RWPE2 (cell line): ENCODE measurements at regions not wholly inside any gene's neighbourhood (a gene's known extent, or its start where the extent isn't known, plus 50 kb on each side); places are given as distances from the start of the nearest gene placed in this dataset.
A peak's percentile ranks its signal among the peaks of the same experiment; 100 is the strongest.
"Not testable (repeated sequence)": the region's sequence is repeated elsewhere in the genome, so short reads cannot be mapped to it uniquely, and the experiment has no call there.

Source experiments
- ATAC-seq: fragments of 200-7000 bp; cut with Tn5 transposase; 3 replicates; pipeline ENCODE4 v1.9.1; 2021; ENCODE audit warnings: low read depth
- DNase-seq: peaks from one replicate; pipeline ENCODE4 v3.0.0-alpha.2; 2020; ENCODE audit warnings: low spot score
- H3K27ac ChIP-seq: fragments of 450-650 bp; 2 replicates; pipeline ENCODE4 v1.5.1; 2017; ENCODE audit warnings: mild to moderate bottlenecking; ENCODE audit not compliant: poor library complexity, severe bottlenecking
- H3K27me3 ChIP-seq: fragments of 250-450 bp; sonication (Bioruptor Pico); 2 replicates; pipeline ENCODE4 v1.5.1; 2021; ENCODE audit warnings: mild to moderate bottlenecking, moderate library complexity; ENCODE audit not compliant: insufficient read depth, poor library complexity, severe bottlenecking
- H3K36me3 ChIP-seq: fragments of 250-450 bp; sonication (Bioruptor Pico); 2 replicates; pipeline ENCODE4 v1.5.1; 2020; ENCODE audit warnings: low read depth, mild to moderate bottlenecking, moderate library complexity
- H3K4me1 ChIP-seq: fragments of 250-450 bp; sonication (Bioruptor Pico); 2 replicates; pipeline ENCODE4 v1.5.1; 2021; ENCODE audit warnings: mild to moderate bottlenecking, moderate library complexity; ENCODE audit not compliant: insufficient read depth, poor library complexity, severe bottlenecking
- H3K4me3 ChIP-seq: fragments of 250-450 bp; sonication (Bioruptor Pico); 2 replicates; pipeline ENCODE4 v1.5.1; 2021; ENCODE audit warnings: mild to moderate bottlenecking, moderate library complexity; ENCODE audit not compliant: severe bottlenecking
- H3K9me3 ChIP-seq: fragments of 250-450 bp; sonication (Bioruptor Pico); 2 replicates; pipeline ENCODE4 v1.5.1; 2021; ENCODE audit warnings: mild to moderate bottlenecking, moderate library complexity; ENCODE audit not compliant: severe bottlenecking
- CTCF ChIP-seq: fragments of 450-650 bp; IDR thresholded peaks from one replicate; pipeline ENCODE4 v1.5.1; 2017; ENCODE audit warnings: mild to moderate bottlenecking, moderate library complexity; ENCODE audit not compliant: poor library complexity, severe bottlenecking

GRCh38 chr2:228768818-228769217, 502.3 kb downstream of the PID1 start:
- DNase-seq, result no peak
- peak; percentile 90 for ATAC-seq
- Histone ChIP-seq H3K4me3 (no peak overlapping the region), H3K27me3 (no peaks in the 10 kb centered on the region), H3K9me3 (no peaks in the 10 kb centered on the region), H3K27ac (no peak overlapping the region), H3K4me1 (peaks cover 3% of the 10 kb centered on the region), H3K36me3 (no peaks in the 10 kb centered on the region)
- no peak for TF ChIP-seq CTCF

GRCh38 chr2:228768141-228768540, 502.9 kb downstream of the PID1 start:
- ATAC-seq, H3K9me3 ChIP-seq, H3K27me3 ChIP-seq, H3K36me3 ChIP-seq, H3K4me3 ChIP-seq, H3K27ac ChIP-seq, DNase-seq, H3K4me1 ChIP-seq: not testable (repeated sequence)

- Histone ChIP-seq H3K27me3 (no peaks in the 10 kb centered on the region), H3K9me3 (no peaks in the 10 kb centered on the region), H3K4me1 (peaks cover 3% of the 10 kb centered on the region), H3K4me3 (no peak overlapping the region), H3K27ac (no peak overlapping the region), H3K36me3 (no peaks in the 10 kb centered on the region)
- no peak for DNase-seq
- no peak for TF ChIP-seq CTCF
- no peak for ATAC-seq
Measured at GRCh38 chr2:228767196-228767595, 503.9 kb downstream of the PID1 start.

- Histone ChIP-seq H3K9me3 (no peaks in the 10 kb centered on the region), H3K4me3 (no peak overlapping the region), H3K4me1 (no peaks in the 10 kb centered on the region), H3K27me3 (no peaks in the 10 kb centered on the region), H3K27ac (no peak overlapping the region), H3K36me3 (no peaks in the 10 kb centered on the region)
- DNase-seq (no peak), ATAC-seq (no peak)
- no peak for TF ChIP-seq CTCF
Measured at GRCh38 chr2:228763379-228763981, 507.6 kb downstream of the PID1 start.

GRCh38 chr2:228762565-228762964, 508.5 kb downstream of the PID1 start:
- no peak for TF ChIP-seq CTCF

GRCh38 chr2:228755661-228756060, 515.4 kb downstream of the PID1 start:
- ATAC-seq, H3K27ac ChIP-seq, DNase-seq, H3K9me3 ChIP-seq, H3K36me3 ChIP-seq, H3K4me3 ChIP-seq, H3K27me3 ChIP-seq, H3K4me1 ChIP-seq: not testable (repeated sequence)

More at GRCh38 chr2:228762565-228762964, 508.5 kb downstream of the PID1 start:
- H3K9me3 ChIP-seq, result no peaks in the 10 kb centered on the region
- no peaks in the 10 kb centered on the region for H3K4me1 ChIP-seq
- H3K4me3 ChIP-seq, result no peak overlapping the region
- H3K27ac ChIP-seq, result no peak overlapping the region
- H3K27me3 ChIP-seq, result no peaks in the 10 kb centered on the region
- DNase-seq (no peak), ATAC-seq (no peak)
- H3K36me3 ChIP-seq, result no peaks in the 10 kb centered on the region
